PC-9 (cell line): ENCODE measurements at regions not wholly inside any gene's neighbourhood (a gene's known extent, or its start where the extent isn't known, plus 50 kb on each side); places are given as distances from the start of the nearest gene placed in this dataset.
"Not testable (repeated sequence)": the region's sequence is repeated elsewhere in the genome, so short reads cannot be mapped to it uniquely, and the experiment has no call there.

ENCODE experiments used
- BruUV-seq: library from RNA; stranded (reverse); fragments of 400-500 nt; replicated peaks from 2 replicates; lab custom pipeline; 2021; lab: Mats Ljungman, UMichigan
- CTCF ChIA-PET: fragments of 300-600 bp; sonication (Branson Sonifier 250); formaldehyde crosslinking; loops from one replicate; lab custom pipeline; 2022; ENCODE audit warnings: antibody characterized with exemption; lab: Charles Lee
- POLR2A ChIA-PET: fragments of 300-600 bp; sonication (Branson Sonifier 250); formaldehyde crosslinking; loops from one replicate; lab custom pipeline; 2022; ENCODE audit warnings: antibody characterized with exemption; ENCODE audit not compliant: unreplicated experiment; lab: Charles Lee
- DNase-seq, 2 experiments: peaks; one replicate each; pipeline versions ENCODE4 v3.0.0 to v3.0.0-alpha.2; 2015 to 2022; ENCODE audit warnings: mixed read lengths in 1 of 2
- H2AFZ ChIP-seq: fragments of 200-600 bp; sonication (generic); 2 replicates; pipeline ENCODE4 v1.8.1; 2017; ENCODE audit warnings: antibody characterized with exemption
- H3F3A ChIP-seq: fragments of 200-600 bp; sonication (generic); 2 replicates; pipeline ENCODE4 v1.8.1; 2017; ENCODE audit warnings: antibody characterized with exemption, mild to moderate bottlenecking, low read depth; ENCODE audit not compliant: insufficient read depth
- H3K27ac ChIP-seq: fragments of 200-600 bp; sonication (generic); 2 replicates; pipeline ENCODE4 v1.6.1; 2016; ENCODE audit warnings: mixed run types
- H3K27me3 ChIP-seq: fragments of 200-600 bp; sonication (generic); 2 replicates; pipeline ENCODE4 v1.6.1; 2016; ENCODE audit warnings: low read depth, mixed run types; ENCODE audit not compliant: insufficient read depth
- H3K36me3 ChIP-seq: fragments of 200-600 bp; sonication (generic); 2 replicates; pipeline ENCODE4 v1.6.1; 2016; ENCODE audit warnings: low read depth, mixed run types
- H3K4me1 ChIP-seq: fragments of 200-600 bp; sonication (generic); replicated peaks from 2 replicates; pipeline ENCODE4 v1.6.1; 2016; ENCODE audit warnings: mixed run types; ENCODE audit not compliant: insufficient read depth
- H3K4me2 ChIP-seq: fragments of 200-600 bp; sonication (generic); 2 replicates; pipeline ENCODE4 v1.6.1; 2017; ENCODE audit warnings: mixed run types
- H3K4me3 ChIP-seq: fragments of 200-600 bp; sonication (generic); 2 replicates; pipeline ENCODE4 v1.6.1; 2016; ENCODE audit warnings: mixed run types
- H3K79me2 ChIP-seq: fragments of 200-600 bp; sonication (generic); 2 replicates; pipeline ENCODE4 v1.6.1; 2017; ENCODE audit warnings: low read depth, mixed run types
- H3K9me2 ChIP-seq: fragments of 200-600 bp; sonication (generic); 2 replicates; pipeline ENCODE4 v1.8.1; 2017; ENCODE audit warnings: mild to moderate bottlenecking; ENCODE audit not compliant: insufficient read depth
- H3K9me3 ChIP-seq: fragments of 200-600 bp; sonication (generic); 2 replicates; pipeline ENCODE4 v1.8.1; 2016; ENCODE audit warnings: low read depth; ENCODE audit not compliant: insufficient read depth
- H4K20me1 ChIP-seq: fragments of 200-600 bp; sonication (generic); 2 replicates; pipeline ENCODE4 v1.8.1; 2017; ENCODE audit not compliant: insufficient read depth
- intact Hi-C: fragments of 100-400 bp; cut with micrococcal nuclease; formaldehyde crosslinking; loops from one replicate; pipeline ENCODE4 v1.10.0; 2022; ENCODE audit not compliant: unreplicated experiment

DNA sequence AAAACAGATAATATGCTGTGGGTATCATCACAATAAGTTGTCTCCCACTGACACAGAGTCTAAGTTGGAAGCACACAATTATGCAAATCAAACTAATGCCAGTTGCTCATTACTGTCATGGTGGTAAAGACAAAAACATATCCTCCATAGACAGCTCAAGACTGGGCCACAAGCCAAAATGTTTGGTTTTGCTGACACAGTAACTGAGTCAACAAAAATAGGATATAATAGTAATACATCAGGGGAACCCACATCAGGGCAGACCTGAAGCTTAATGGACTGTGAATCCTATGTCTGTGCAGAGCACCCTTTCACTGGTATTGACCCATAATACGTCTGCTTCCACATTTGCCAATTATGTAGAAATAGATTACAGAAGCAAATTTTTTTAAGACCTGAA is 597.8 kb downstream of the TTLL7 start:
- DNase-seq, POLR2A ChIA-PET, H3K9me2 ChIP-seq, H4K20me1 ChIP-seq, H3K36me3 ChIP-seq, H3K27ac ChIP-seq, BruUV-seq, H3K4me2 ChIP-seq, H3K4me1 ChIP-seq, H3K9me3 ChIP-seq, intact Hi-C loops, H3F3A ChIP-seq, H3K27me3 ChIP-seq, H3K4me3 ChIP-seq, CTCF ChIA-PET, H3K79me2 ChIP-seq, H2AFZ ChIP-seq: not testable (repeated sequence)

- H3K4me3 ChIP-seq, CTCF ChIA-PET, DNase-seq, H2AFZ ChIP-seq, H3K27me3 ChIP-seq, POLR2A ChIA-PET, H3K9me2 ChIP-seq, H3K79me2 ChIP-seq, H4K20me1 ChIP-seq, H3K27ac ChIP-seq, BruUV-seq, H3K9me3 ChIP-seq, H3K4me2 ChIP-seq, H3K4me1 ChIP-seq, intact Hi-C loops, H3F3A ChIP-seq, H3K36me3 ChIP-seq: not testable (repeated sequence)
These were observed 598.8 kb downstream of the TTLL7 start for GRCh38 chr1:83400173-83400572.

DNA sequence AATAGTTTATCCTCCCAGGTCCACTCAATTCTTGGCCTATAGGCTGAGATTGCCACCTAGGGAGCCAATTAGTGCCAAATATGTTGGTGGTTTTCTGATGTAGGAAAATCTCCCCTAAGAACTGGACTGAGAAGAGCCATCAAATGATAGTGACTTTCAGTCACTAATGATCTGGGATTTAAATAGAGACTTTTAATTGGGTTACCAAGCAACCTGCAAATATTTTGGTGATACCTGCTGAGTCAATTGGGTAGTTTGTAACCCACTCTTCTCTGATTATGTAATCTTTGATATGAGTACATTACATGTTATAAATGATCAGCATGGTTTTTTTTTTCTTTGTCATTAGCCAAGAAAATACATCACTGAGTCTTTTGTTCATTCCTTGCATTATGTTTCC is 600.8 kb downstream of the TTLL7 start:
- POLR2A ChIA-PET = not testable (repeated sequence)

GRCh38 chr1:83395130-83395529 is 603.8 kb downstream of the TTLL7 start:
- H3F3A ChIP-seq, H3K36me3 ChIP-seq, POLR2A ChIA-PET, H3K4me3 ChIP-seq, H3K27me3 ChIP-seq, H3K27ac ChIP-seq, H3K4me2 ChIP-seq, H3K9me2 ChIP-seq, DNase-seq, H3K9me3 ChIP-seq, H4K20me1 ChIP-seq, H2AFZ ChIP-seq, H3K79me2 ChIP-seq, intact Hi-C loops, CTCF ChIA-PET, H3K4me1 ChIP-seq, BruUV-seq: not testable (repeated sequence)

More for the DNA sequence above, 600.8 kb downstream of the TTLL7 start:
- intact Hi-C loops, H3K9me2 ChIP-seq, BruUV-seq, H3K36me3 ChIP-seq, H3F3A ChIP-seq, H4K20me1 ChIP-seq, H3K79me2 ChIP-seq, H3K9me3 ChIP-seq, H3K4me3 ChIP-seq, CTCF ChIA-PET, H3K4me1 ChIP-seq, H2AFZ ChIP-seq, H3K4me2 ChIP-seq, H3K27me3 ChIP-seq, DNase-seq, H3K27ac ChIP-seq: not testable (repeated sequence)

DNA sequence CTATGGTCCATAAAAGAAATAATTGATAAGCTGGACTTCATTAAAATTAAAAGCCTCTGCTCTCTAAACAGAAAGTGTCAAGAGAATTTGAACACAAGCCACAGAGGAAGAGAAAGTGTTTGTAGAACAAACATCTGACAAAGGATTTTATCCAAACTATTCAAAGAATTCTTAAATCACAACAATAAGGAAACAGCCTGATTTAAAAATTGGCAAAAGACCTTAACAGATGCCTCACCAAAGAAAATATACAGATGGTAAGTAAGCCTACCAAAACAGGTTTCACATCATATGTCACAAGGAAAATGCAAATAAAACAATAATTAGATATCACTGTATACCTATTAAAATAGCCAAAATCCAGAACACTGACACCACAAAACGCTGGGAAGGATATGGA is 612.0 kb downstream of the TTLL7 start:
- H3K9me3 ChIP-seq, POLR2A ChIA-PET, H3K36me3 ChIP-seq, DNase-seq, H3K79me2 ChIP-seq, H3K4me3 ChIP-seq, H3K4me1 ChIP-seq, H3K4me2 ChIP-seq, BruUV-seq, CTCF ChIA-PET, H2AFZ ChIP-seq, H3F3A ChIP-seq, H3K27ac ChIP-seq, H3K9me2 ChIP-seq, intact Hi-C loops, H3K27me3 ChIP-seq, H4K20me1 ChIP-seq: not testable (repeated sequence)

GRCh38 chr1:83383107-83383506 is 615.8 kb downstream of the TTLL7 start:
- H4K20me1 ChIP-seq, H2AFZ ChIP-seq, intact Hi-C loops, H3F3A ChIP-seq, H3K9me2 ChIP-seq, H3K27ac ChIP-seq, H3K9me3 ChIP-seq, POLR2A ChIA-PET, H3K36me3 ChIP-seq, H3K4me3 ChIP-seq, H3K4me2 ChIP-seq, DNase-seq, CTCF ChIA-PET, H3K79me2 ChIP-seq, H3K27me3 ChIP-seq, H3K4me1 ChIP-seq, BruUV-seq: not testable (repeated sequence)

DNA sequence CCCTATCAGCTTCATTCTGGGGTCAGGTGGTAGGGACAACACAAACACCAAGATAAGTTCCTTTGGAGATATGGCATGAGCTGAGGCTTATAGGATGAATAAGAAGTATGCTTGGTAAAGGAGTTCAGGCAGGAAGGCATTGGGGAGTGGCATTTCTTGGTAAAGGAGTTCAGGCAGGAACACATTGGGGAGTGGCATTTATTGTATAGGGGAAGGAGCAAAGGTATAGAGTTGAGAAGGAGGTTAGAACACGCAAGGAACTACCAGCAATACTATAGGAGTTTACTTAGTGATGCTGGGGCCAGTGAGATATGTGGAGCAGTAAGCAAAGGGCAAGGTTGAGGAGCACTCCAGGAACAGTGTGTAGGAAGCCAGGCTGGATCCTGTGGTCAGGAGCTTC is 625.9 kb downstream of the TTLL7 start:
- H3K4me2 ChIP-seq, H3K27ac ChIP-seq, BruUV-seq, H3K9me2 ChIP-seq, intact Hi-C loops, H3K36me3 ChIP-seq, H2AFZ ChIP-seq, POLR2A ChIA-PET, H3K79me2 ChIP-seq, H3K27me3 ChIP-seq, H4K20me1 ChIP-seq, H3K4me3 ChIP-seq, DNase-seq, CTCF ChIA-PET, H3F3A ChIP-seq, H3K4me1 ChIP-seq, H3K9me3 ChIP-seq: not testable (repeated sequence)

GRCh38 chr1:83369853-83370252 is 629.1 kb downstream of the TTLL7 start:
- DNase-seq, BruUV-seq, H3K79me2 ChIP-seq, H3K27ac ChIP-seq, intact Hi-C loops, H3K27me3 ChIP-seq, H2AFZ ChIP-seq, CTCF ChIA-PET, H3K4me3 ChIP-seq, H3K4me2 ChIP-seq, H3K4me1 ChIP-seq, H3K36me3 ChIP-seq, H4K20me1 ChIP-seq, H3K9me2 ChIP-seq, H3K9me3 ChIP-seq, POLR2A ChIA-PET, H3F3A ChIP-seq: not testable (repeated sequence)
